CD4-positive, alpha-beta T cell (primary cell): ENCODE measurements at regions not wholly inside any gene's neighbourhood (a gene's known extent, or its start where the extent isn't known, plus 50 kb on each side); places are given as distances from the start of the nearest gene placed in this dataset.

Source experiments
- ATAC-seq: fragments of 200-7000 bp; cut with Tn5 transposase; one replicate; pipeline ENCODE4 v1.10.0; 2022; ENCODE audit warnings: mild to moderate bottlenecking; ENCODE audit not compliant: poor library complexity
- CTCF ChIA-PET: fragments of 350-600 bp; sonication (Branson Sonifier 250); formaldehyde crosslinking; loops from one replicate; lab custom pipeline; 2021; ENCODE audit warnings: antibody characterized with exemption, inconsistent platforms; lab: Charles Lee
- POLR2A ChIA-PET: fragments of 350-600 bp; sonication (Branson Sonifier 250); formaldehyde crosslinking; loops from one replicate; lab custom pipeline; 2021; ENCODE audit warnings: antibody characterized with exemption, inconsistent platforms; lab: Charles Lee
- DNase-seq, 14 experiments: peaks; one replicate each; pipeline ENCODE4 v3.0.0-alpha.2; 2013 to 2020; ENCODE audit warnings: mixed read lengths in 2 of 14
- H3K27ac ChIP-seq, 2 donors: one replicate each; pipeline versions ENCODE4 v1.5.1 to v1.7.0; 2013; ENCODE audit warnings: low read length in 2 of 2, low read depth in 1 of 2, mild to moderate bottlenecking in 1 of 2
- H3K27me3 ChIP-seq, 2 experiments: 1 replicate in 1 of 2; 2 replicates in 1 of 2; pipeline versions ENCODE4 v1.6.1 to v1.7.0; 2013; ENCODE audit warnings: low read length in 2 of 2, control low read depth in 1 of 2, mild to moderate bottlenecking in 1 of 2, moderate library complexity in 1 of 2; ENCODE audit not compliant: insufficient read depth in 2 of 2, control insufficient read depth in 1 of 2
- H3K36me3 ChIP-seq: one replicate; pipeline ENCODE4 v1.6.1; 2013; ENCODE audit warnings: low read length, control low read depth; ENCODE audit not compliant: insufficient read depth
- H3K4me1 ChIP-seq: one replicate; pipeline ENCODE4 v1.6.1; 2013; ENCODE audit warnings: low read length, control low read depth; ENCODE audit not compliant: insufficient read depth
- H3K4me3 ChIP-seq: one replicate; pipeline ENCODE4 v1.5.1; 2013; ENCODE audit warnings: mild to moderate bottlenecking, low read length, moderate library complexity
- H3K9me3 ChIP-seq, 2 experiments: 1 replicate in 1 of 2; 2 replicates in 1 of 2; pipeline versions ENCODE4 v1.6.1 to v1.7.0; 2013; ENCODE audit warnings: low read length in 2 of 2, mild to moderate bottlenecking in 2 of 2, control low read depth in 1 of 2, moderate library complexity in 1 of 2; ENCODE audit not compliant: control insufficient read depth in 1 of 2, insufficient read depth in 1 of 2
- H3K27ac Mint-ChIP-seq: one replicate; pipeline ENCODE4 v1.8.0; 2020; ENCODE audit warnings: mixed read lengths
- H3K27me3 Mint-ChIP-seq: one replicate; pipeline ENCODE4 v1.8.0; 2021; ENCODE audit warnings: mixed read lengths
- H3K36me3 Mint-ChIP-seq: one replicate; pipeline ENCODE4 v1.8.0; 2021; ENCODE audit warnings: low read depth, mixed read lengths
- H3K4me1 Mint-ChIP-seq: one replicate; pipeline ENCODE4 v1.8.0; 2021; ENCODE audit warnings: low read depth, mixed read lengths
- H3K4me3 Mint-ChIP-seq: one replicate; pipeline ENCODE4 v1.8.0; 2020; ENCODE audit warnings: mild to moderate bottlenecking, mixed read lengths
- H3K9me3 Mint-ChIP-seq: one replicate; pipeline ENCODE4 v1.8.0; 2020; ENCODE audit warnings: mixed read lengths
- intact Hi-C, 2 experiments: fragments of 100-400 bp; cut with DNase I in 1 of 2; cut with micrococcal nuclease in 1 of 2; formaldehyde crosslinking; loops; one replicate each; pipeline versions ENCODE4 v1.15.1 to v1.9.0; 2023 to 2025; cut with DNase I, micrococcal nuclease
- TF ChIP-seq, protein P1 (sequence below): fragments of 200-600 bp; IDR thresholded peaks from one replicate; pipeline ENCODE4 v1.8.0; 2022; ENCODE audit warnings: antibody characterized with exemption, mild to moderate bottlenecking

DNA sequence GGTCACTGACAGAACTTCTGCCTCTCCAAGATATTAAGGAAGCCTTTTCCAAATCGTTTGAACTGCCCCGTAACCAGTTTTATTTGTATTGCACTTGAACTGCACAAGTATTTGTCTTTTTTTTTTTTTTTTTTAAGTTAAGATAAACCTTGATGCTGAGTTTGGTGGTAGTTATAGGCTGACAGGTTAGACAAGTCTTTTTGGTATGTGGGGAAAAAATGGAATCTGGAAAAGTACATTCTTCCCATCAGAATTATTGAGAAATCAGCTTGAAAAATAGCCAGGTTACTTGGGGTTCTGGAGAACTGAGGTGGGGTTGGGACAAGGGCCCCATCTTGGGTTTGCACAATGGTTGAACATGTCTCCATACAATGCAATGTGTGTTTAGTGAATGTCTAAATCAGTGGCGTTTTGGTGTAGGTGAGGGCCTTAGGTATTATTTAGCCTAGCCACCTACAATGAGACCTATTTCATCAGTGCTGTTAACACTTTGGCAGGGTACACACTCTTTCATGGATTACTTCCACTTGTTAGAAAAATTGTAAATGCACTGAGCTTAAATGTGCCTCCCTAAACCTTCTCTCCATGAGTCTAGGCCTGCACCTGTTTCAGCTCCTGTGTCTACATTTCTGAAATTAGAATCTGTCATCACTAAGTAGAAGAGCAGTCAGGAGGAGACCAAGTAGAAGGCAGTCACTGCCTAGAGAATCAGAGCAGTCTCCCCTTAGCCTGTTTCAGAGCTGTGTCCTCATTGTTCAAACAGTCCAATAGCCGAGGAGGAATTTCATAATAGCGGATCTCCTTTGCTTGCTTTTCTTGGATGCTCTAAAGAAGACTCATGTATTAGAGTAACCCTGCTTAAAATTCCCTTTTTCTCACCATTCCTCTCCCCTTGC lies 140.0 kb upstream of the HMHB1 start:
- Histone ChIP-seq H3K4me3 (no peak overlapping the region), H3K9me3 (peaks cover 0 to 3% of the 10 kb centered on the region in 2 experiments), H3K27ac (no peak overlapping the region), H3K36me3 (no peaks in the 10 kb centered on the region), H3K27me3 (no peaks in the 10 kb centered on the region), H3K4me1 (no peaks in the 10 kb centered on the region)
- H3K27me3 Mint-ChIP-seq = no peaks in the 10 kb centered on the region
- H3K27ac Mint-ChIP-seq = no peak overlapping the region
- TF ChIP-seq, protein P1, sequence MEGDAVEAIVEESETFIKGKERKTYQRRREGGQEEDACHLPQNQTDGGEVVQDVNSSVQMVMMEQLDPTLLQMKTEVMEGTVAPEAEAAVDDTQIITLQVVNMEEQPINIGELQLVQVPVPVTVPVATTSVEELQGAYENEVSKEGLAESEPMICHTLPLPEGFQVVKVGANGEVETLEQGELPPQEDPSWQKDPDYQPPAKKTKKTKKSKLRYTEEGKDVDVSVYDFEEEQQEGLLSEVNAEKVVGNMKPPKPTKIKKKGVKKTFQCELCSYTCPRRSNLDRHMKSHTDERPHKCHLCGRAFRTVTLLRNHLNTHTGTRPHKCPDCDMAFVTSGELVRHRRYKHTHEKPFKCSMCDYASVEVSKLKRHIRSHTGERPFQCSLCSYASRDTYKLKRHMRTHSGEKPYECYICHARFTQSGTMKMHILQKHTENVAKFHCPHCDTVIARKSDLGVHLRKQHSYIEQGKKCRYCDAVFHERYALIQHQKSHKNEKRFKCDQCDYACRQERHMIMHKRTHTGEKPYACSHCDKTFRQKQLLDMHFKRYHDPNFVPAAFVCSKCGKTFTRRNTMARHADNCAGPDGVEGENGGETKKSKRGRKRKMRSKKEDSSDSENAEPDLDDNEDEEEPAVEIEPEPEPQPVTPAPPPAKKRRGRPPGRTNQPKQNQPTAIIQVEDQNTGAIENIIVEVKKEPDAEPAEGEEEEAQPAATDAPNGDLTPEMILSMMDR = no peak
- DNase-seq = no peak
- H3K4me3 Mint-ChIP-seq = no peak overlapping the region
- intact Hi-C loops = no loop called here
- H3K4me1 Mint-ChIP-seq = no peaks in the 10 kb centered on the region
- ATAC-seq = no peak
- CTCF ChIA-PET = no interaction called here
- H3K9me3 Mint-ChIP-seq = peaks cover 2% of the 10 kb centered on the region
- no peaks in the 10 kb centered on the region for H3K36me3 Mint-ChIP-seq
- POLR2A ChIA-PET = no interaction called here

DNA sequence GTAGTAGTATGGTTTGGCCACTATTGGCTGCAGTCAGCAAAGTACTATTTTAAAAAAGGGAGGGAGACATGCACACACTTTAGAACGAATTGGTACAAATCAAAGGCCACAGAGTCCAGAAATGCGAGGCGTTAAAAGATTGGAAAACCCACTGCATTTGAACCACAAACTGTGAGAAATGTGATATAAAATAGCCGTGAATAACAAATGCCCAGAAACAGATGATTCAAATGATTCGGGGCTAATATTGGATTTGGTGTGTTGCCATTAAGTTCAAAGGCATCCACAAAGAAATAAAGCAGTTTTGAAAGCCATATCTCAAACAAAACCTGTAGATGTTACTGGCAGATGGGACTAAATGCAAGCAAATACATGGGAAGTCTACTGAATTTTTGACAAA lies 140.9 kb upstream of the HMHB1 start:
- Mint-ChIP-seq H3K4me1 (no peaks in the 10 kb centered on the region), H3K4me3 (no peak overlapping the region), H3K36me3 (no peaks in the 10 kb centered on the region), H3K9me3 (peaks cover 2% of the 10 kb centered on the region), H3K27ac (no peak overlapping the region), H3K27me3 (no peaks in the 10 kb centered on the region)
- ChIA-PET CTCF (no interaction called here), POLR2A (no interaction called here)
- Histone ChIP-seq H3K27me3 (no peaks in the 10 kb centered on the region), H3K36me3 (no peaks in the 10 kb centered on the region), H3K4me3 (no peak overlapping the region), H3K27ac (no peak overlapping the region), H3K9me3 (peaks cover 0 to 3% of the 10 kb centered on the region in 2 experiments), H3K4me1 (no peaks in the 10 kb centered on the region)
- ATAC-seq = no peak
- DNase-seq = no peak
- intact Hi-C loops = no loop called here
- TF ChIP-seq, protein P1 = no peak

DNA sequence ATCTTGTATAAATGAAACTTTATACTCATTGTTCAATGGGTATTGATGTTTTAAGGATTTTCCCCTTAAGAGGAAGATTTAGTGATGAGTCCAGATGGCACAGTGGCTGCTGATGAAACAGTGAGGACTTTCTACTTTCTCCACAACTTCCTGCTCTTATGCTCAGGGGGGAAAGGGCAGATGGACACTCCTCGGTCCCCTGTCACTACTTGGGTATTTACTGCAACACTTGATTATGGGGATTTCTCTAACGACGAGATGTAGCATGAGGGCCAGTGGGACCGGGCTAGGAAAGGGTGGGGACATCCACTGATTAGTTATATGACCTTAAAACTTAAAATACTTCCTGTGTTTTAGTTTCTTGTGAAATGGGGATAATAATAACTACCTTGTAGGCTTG lies 146.1 kb upstream of the HMHB1 start:
- H3K9me3 ChIP-seq = peaks cover 0 to 3% of the 10 kb centered on the region in 2 experiments
- H3K36me3 Mint-ChIP-seq = no peaks in the 10 kb centered on the region

More for the DNA sequence above, 146.1 kb upstream of the HMHB1 start:
- TF ChIP-seq, protein P1 = no peak
- no peak overlapping the region for H3K27ac ChIP-seq
- no peak overlapping the region for H3K27ac Mint-ChIP-seq
- H3K4me1 Mint-ChIP-seq = no peaks in the 10 kb centered on the region
- CTCF ChIA-PET = no interaction called here
- H3K4me1 ChIP-seq = no peaks in the 10 kb centered on the region
- H3K4me3 ChIP-seq = no peak overlapping the region
- intact Hi-C loops = no loop called here
- H3K4me3 Mint-ChIP-seq = no peak overlapping the region
- DNase-seq (no peak), ATAC-seq (no peak)
- H3K27me3 ChIP-seq = no peaks in the 10 kb centered on the region
- no peaks in the 10 kb centered on the region for H3K36me3 ChIP-seq
- POLR2A ChIA-PET = no interaction called here
- peaks cover 2% of the 10 kb centered on the region for H3K9me3 Mint-ChIP-seq
- no peaks in the 10 kb centered on the region for H3K27me3 Mint-ChIP-seq
